HG02588 (cell line): ENCODE measurements at regions not wholly inside any gene's neighbourhood (a gene's known extent, or its start where the extent isn't known, plus 50 kb on each side); places are given as distances from the start of the nearest gene placed in this dataset.
"Not testable (repeated sequence)": the region's sequence is repeated elsewhere in the genome, so short reads cannot be mapped to it uniquely, and the experiment has no call there.

Source experiments
- ATAC-seq: cut with Tn5 transposase; IDR thresholded peaks from one replicate; pipeline ENCODE4 v1.9.1; 2021; ENCODE audit warnings: mild to moderate bottlenecking, moderate library complexity; ENCODE audit not compliant: unreplicated experiment

GRCh38 chr2:58794916-58795315 lies 553.8 kb upstream of the FANCL start:
- no peak for ATAC-seq

GRCh38 chr2:58794103-58794502 lies 553.0 kb upstream of the FANCL start:
- ATAC-seq, result no peak

GRCh38 chr2:58788402-58788801 lies 547.3 kb upstream of the FANCL start:
- no peak for ATAC-seq

GRCh38 chr2:58770846-58771245 lies 529.7 kb upstream of the FANCL start:
- ATAC-seq, result no peak

- ATAC-seq, result no peak
These were observed 528.7 kb upstream of the FANCL start for GRCh38 chr2:58769864-58770234.

GRCh38 chr2:58769111-58769863 lies 528.2 kb upstream of the FANCL start:
- ATAC-seq, result no peak

GRCh38 chr2:58768715-58769080 lies 527.6 kb upstream of the FANCL start:
- ATAC-seq, result no peak

- ATAC-seq, result no peak
These were observed 526.9 kb upstream of the FANCL start for GRCh38 chr2:58767828-58768714.

- ATAC-seq, result no peak
These were observed 523.4 kb upstream of the FANCL start for GRCh38 chr2:58764338-58765104.

- ATAC-seq, result peak; percentile 82
These were observed 521.2 kb upstream of the FANCL start for GRCh38 chr2:58762176-58762781.

GRCh38 chr2:58757971-58758370 lies 516.8 kb upstream of the FANCL start:
- ATAC-seq, result no peak

- ATAC-seq, result no peak
These were observed 515.2 kb upstream of the FANCL start for GRCh38 chr2:58756336-58756735.

- not testable (repeated sequence) for ATAC-seq
These were observed 511.4 kb upstream of the FANCL start for GRCh38 chr2:58752507-58752906.

GRCh38 chr2:58751676-58752075 lies 510.6 kb upstream of the FANCL start:
- not testable (repeated sequence) for ATAC-seq

GRCh38 chr2:58749041-58749440 lies 507.9 kb upstream of the FANCL start:
- no peak for ATAC-seq

- not testable (repeated sequence) for ATAC-seq
These were observed 504.2 kb upstream of the FANCL start for GRCh38 chr2:58745334-58745733.

- ATAC-seq, result no peak
These were observed 499.3 kb upstream of the FANCL start for GRCh38 chr2:58740426-58740825.

- no peak for ATAC-seq
These were observed 497.9 kb upstream of the FANCL start for GRCh38 chr2:58739033-58739432.

- no peak for ATAC-seq
These were observed 493.2 kb upstream of the FANCL start for GRCh38 chr2:58734365-58734764.

- no peak for ATAC-seq
These were observed 491.9 kb upstream of the FANCL start for GRCh38 chr2:58732999-58733398.

GRCh38 chr2:58731488-58731869 lies 490.4 kb upstream of the FANCL start:
- ATAC-seq, result no peak
